GM23338 (cell line): ENCODE measurements at regions not wholly inside any gene's neighbourhood (a gene's known extent, or its start where the extent isn't known, plus 50 kb on each side); places are given as distances from the start of the nearest gene placed in this dataset.

Experiments used
- ATAC-seq: fragments of 200-7000 bp; cut with Tn5 transposase; 3 replicates; pipeline ENCODE4 v1.9.1; 2020
- DNase-seq: peaks from one replicate; pipeline ENCODE4 v3.0.0-alpha.2; 2015; ENCODE audit warnings: low spot score
- H2AFZ ChIP-seq: fragments of 200-600 bp; sonication (generic); 2 replicates; pipeline ENCODE4 v1.8.0; 2016; ENCODE audit warnings: antibody characterized with exemption, mild to moderate bottlenecking, moderate library complexity
- H3F3A ChIP-seq: fragments of 200-600 bp; sonication (generic); replicated peaks from 2 replicates; pipeline ENCODE4 v1.8.0; 2017; ENCODE audit warnings: antibody characterized with exemption, mixed run types, low read depth
- H3K27ac ChIP-seq: fragments of 200-600 bp; sonication (generic); 2 replicates; pipeline ENCODE4 v1.6.1; 2016; ENCODE audit warnings: low read depth
- H3K27me3 ChIP-seq: fragments of 200-600 bp; sonication (generic); 2 replicates; pipeline ENCODE4 v1.8.0; 2016; ENCODE audit warnings: mild to moderate bottlenecking, mixed run types, moderate library complexity; ENCODE audit not compliant: insufficient read depth
- H3K36me3 ChIP-seq: fragments of 200-600 bp; sonication (generic); 2 replicates; pipeline ENCODE4 v1.8.0; 2016; ENCODE audit warnings: mild to moderate bottlenecking; ENCODE audit not compliant: insufficient read depth
- H3K4me1 ChIP-seq: fragments of 200-600 bp; sonication (generic); 2 replicates; pipeline ENCODE4 v1.8.0; 2016; ENCODE audit warnings: mild to moderate bottlenecking, moderate library complexity; ENCODE audit not compliant: insufficient read depth
- H3K4me2 ChIP-seq: fragments of 200-600 bp; sonication (generic); 2 replicates; pipeline ENCODE4 v1.7.1; 2017; ENCODE audit warnings: mixed run types
- H3K4me3 ChIP-seq: fragments of 200-600 bp; sonication (generic); 2 replicates; pipeline ENCODE4 v1.6.1; 2016; ENCODE audit warnings: mixed run types
- H3K79me2 ChIP-seq: fragments of 200-600 bp; sonication (generic); replicated peaks from 2 replicates; pipeline ENCODE4 v1.8.0; 2017; ENCODE audit warnings: mild to moderate bottlenecking; ENCODE audit not compliant: insufficient read depth
- H3K9me2 ChIP-seq: fragments of 200-600 bp; sonication (generic); 2 replicates; pipeline ENCODE4 v1.8.0; 2017; ENCODE audit not compliant: insufficient read depth
- H4K20me1 ChIP-seq: fragments of 200-600 bp; sonication (generic); replicated peaks from 2 replicates; pipeline ENCODE4 v1.8.0; 2017; ENCODE audit warnings: mild to moderate bottlenecking; ENCODE audit not compliant: insufficient read depth
- H3K27ac Mint-ChIP-seq: 2 replicates; pipeline ENCODE4 v1.8.0; 2020; ENCODE audit warnings: inconsistent platforms, mild to moderate bottlenecking, moderate library complexity, mixed read lengths
- H3K27me3 Mint-ChIP-seq: 3 replicates; pipeline ENCODE4 v1.8.0; 2022; ENCODE audit warnings: low read depth, mild to moderate bottlenecking, moderate library complexity, mixed read lengths, inconsistent platforms; ENCODE audit not compliant: insufficient read depth, poor library complexity
- H3K36me3 Mint-ChIP-seq: 3 replicates; pipeline ENCODE4 v1.8.0; 2021; ENCODE audit warnings: low read depth, mild to moderate bottlenecking, inconsistent platforms, moderate library complexity, mixed read lengths
- H3K4me1 Mint-ChIP-seq: 3 replicates; pipeline ENCODE4 v1.8.0; 2020; ENCODE audit warnings: mild to moderate bottlenecking, inconsistent platforms, mixed read lengths
- H3K4me3 Mint-ChIP-seq: 3 replicates; pipeline ENCODE4 v1.8.0; 2021; ENCODE audit warnings: moderate library complexity, mild to moderate bottlenecking, inconsistent platforms, mixed read lengths
- H3K9me3 Mint-ChIP-seq: 3 replicates; pipeline ENCODE4 v1.8.0; 2020; ENCODE audit warnings: moderate library complexity, mild to moderate bottlenecking, inconsistent platforms, mixed read lengths
- CREB1 ChIP-seq: fragments of 250-450 bp; sonication (Bioruptor Pico); IDR thresholded peaks from 2 replicates; pipeline ENCODE4 v1.5.0; 2020; ENCODE audit warnings: low read depth, mild to moderate bottlenecking, moderate library complexity
- CTCF ChIP-seq, 2 experiments: fragments of 200-600 bp in 1 of 2; sonication (generic) in 1 of 2; conservative IDR thresholded peaks; 2 replicates each; pipeline versions ENCODE4 v1.5.1 to v1.6.1; 2016 to 2017; ENCODE audit warnings: antibody characterized with exemption in 2 of 2, low read depth in 2 of 2, mild to moderate bottlenecking in 2 of 2, moderate library complexity in 1 of 2
- ETS1 ChIP-seq: IDR thresholded peaks from 2 replicates; pipeline ENCODE4 v1.6.1; 2016; ENCODE audit warnings: antibody characterized with exemption
- EZH2 ChIP-seq: fragments of 200-600 bp; sonication (generic); IDR thresholded peaks from one replicate; pipeline ENCODE4 v1.8.0; 2017; ENCODE audit warnings: antibody characterized with exemption, mild to moderate bottlenecking, low read depth; ENCODE audit not compliant: unreplicated experiment
- EZH2phosphoT487 ChIP-seq: fragments of 200-600 bp; sonication (generic); IDR thresholded peaks from one replicate; pipeline ENCODE4 v1.8.1; 2018; ENCODE audit warnings: antibody characterized with exemption; ENCODE audit not compliant: unreplicated experiment
- JUNB ChIP-seq: IDR thresholded peaks from one replicate; pipeline ENCODE4 v1.6.1; 2016; ENCODE audit warnings: antibody characterized with exemption; ENCODE audit not compliant: unreplicated experiment
- NANOG ChIP-seq: IDR thresholded peaks from 2 replicates; pipeline ENCODE4 v1.6.1; 2016; ENCODE audit warnings: antibody characterized with exemption, borderline replicate concordance
- POLR2AphosphoS5 ChIP-seq: IDR thresholded peaks from 2 replicates; pipeline ENCODE4 v1.6.1; 2016; ENCODE audit warnings: antibody characterized with exemption, low read depth
- REST ChIP-seq: IDR thresholded peaks from one replicate; pipeline ENCODE4 v1.6.1; 2018; ENCODE audit warnings: antibody characterized with exemption; ENCODE audit not compliant: unreplicated experiment
- STAT1 ChIP-seq: IDR thresholded peaks from one replicate; pipeline ENCODE4 v1.6.1; 2016; ENCODE audit warnings: antibody characterized with exemption; ENCODE audit not compliant: unreplicated experiment
- ZNF114 ChIP-seq: fragments of 250-450 bp; sonication (Bioruptor Pico); IDR thresholded peaks from 2 replicates; pipeline ENCODE4 v1.5.0; 2020; ENCODE audit warnings: mild to moderate bottlenecking, moderate library complexity
- ZNF331 ChIP-seq: fragments of 250-450 bp; sonication (Bioruptor Pico); IDR thresholded peaks from 2 replicates; pipeline ENCODE4 v1.5.0; 2020; ENCODE audit warnings: low read depth, mild to moderate bottlenecking, moderate library complexity
- ZNF462 ChIP-seq: fragments of 250-450 bp; sonication (Bioruptor Pico); IDR thresholded peaks from 2 replicates; pipeline ENCODE4 v1.5.0; 2020; ENCODE audit warnings: mild to moderate bottlenecking, moderate library complexity

- Histone ChIP-seq H4K20me1 (no peaks in the 10 kb centered on the region), H3F3A (no peaks in the 10 kb centered on the region), H3K9me2 (peaks cover 30% of the 10 kb centered on the region), H3K4me3 (no peak overlapping the region), H3K27me3 (no peaks in the 10 kb centered on the region), H3K4me2 (no peak overlapping the region), H3K4me1 (no peaks in the 10 kb centered on the region), H3K27ac (no peak overlapping the region), H3K36me3 (no peaks in the 10 kb centered on the region), H3K79me2 (no peaks in the 10 kb centered on the region), H2AFZ (no peak overlapping the region)
- H3K4me1 Mint-ChIP-seq, result no peaks in the 10 kb centered on the region
- TF ChIP-seq CREB1 (CRISPR knock-in tag) (no peak), POLR2AphosphoS5 (no peak), EZH2phosphoT487 (no peak), CTCF (conservative IDR thresholded peaks at IDR 0.05; ENCODE audit: low read depth in 2 of 2) (no peak), ETS1 (no peak), ZNF331 (CRISPR knock-in tag) (no peak), ZNF114 (CRISPR knock-in tag) (no peak), NANOG (no peak), ZNF462 (no peak), STAT1 (no peak), JUNB (no peak), EZH2 (no peak), REST (no peak)
- no peaks in the 10 kb centered on the region for H3K36me3 Mint-ChIP-seq
- no peaks in the 10 kb centered on the region; the same call in 2 of the 3 replicates for H3K9me3 Mint-ChIP-seq
- H3K27ac Mint-ChIP-seq, result no peak overlapping the region
- ATAC-seq (no peak), DNase-seq (no peak)
- H3K27me3 Mint-ChIP-seq, result peaks cover 4% of the 10 kb centered on the region
- no peak overlapping the region for H3K4me3 Mint-ChIP-seq
These were observed 290.0 kb upstream of the KAZN start for GRCh38 chr1:14308460-14308859.
